K562 (cell line): ENCODE measurements at regions not wholly inside any gene's neighbourhood (a gene's known extent, or its start where the extent isn't known, plus 50 kb on each side); places are given as distances from the start of the nearest gene placed in this dataset.

ENCODE experiments used
- ARNT ChIP-seq, 2 experiments: fragments of 450-650 bp; IDR thresholded peaks; 2 replicates each; pipeline ENCODE4 v1.6.1; 2016; ENCODE audit warnings: mild to moderate bottlenecking in 1 of 2
- BHLHE40 ChIP-seq: IDR thresholded peaks from 2 replicates; pipeline ENCODE4 v1.6.1; 2011; ENCODE audit warnings: low read length, improper control_type of control experiment
- GABPA ChIP-seq: fragments of 200-800 bp; sonication (Bioruptor generic); conservative IDR thresholded peaks from 2 replicates; pipeline ENCODE4 v1.6.1; 2016; ENCODE audit warnings: low read depth, missing genetic modification characterization, missing compliant biosample characterization
- HDAC8 ChIP-seq: fragments of 450-650 bp; IDR thresholded peaks from 2 replicates; pipeline ENCODE4 v1.6.1; 2016; ENCODE audit warnings: mild to moderate bottlenecking, missing genetic modification characterization, moderate library complexity, missing compliant biosample characterization
- MAFK ChIP-seq: IDR thresholded peaks from 2 replicates; pipeline ENCODE4 v1.6.1; 2011; ENCODE audit warnings: low read length, improper control_type of control experiment
- MAZ ChIP-seq, 2 experiments: fragments of 450-650 bp in 1 of 2; sonication (generic) in 1 of 2; formaldehyde crosslinking; IDR thresholded peaks in 1 of 2; conservative IDR thresholded peaks in 1 of 2; 2 replicates each; pipeline versions ENCODE4 v1.4.0 to v1.5.0; 2020; ENCODE audit warnings: mild to moderate bottlenecking in 1 of 2, missing genetic modification reagents in 1 of 2
- MCM2 ChIP-seq: fragments of 450-650 bp; IDR thresholded peaks from 2 replicates; pipeline ENCODE4 v1.6.1; 2017; ENCODE audit warnings: low read depth, mild to moderate bottlenecking
- MEF2D ChIP-seq: conservative IDR thresholded peaks from 2 replicates; pipeline ENCODE4 v1.6.1; 2016; ENCODE audit warnings: low read depth, missing genetic modification characterization, missing compliant biosample characterization
- MTF1 ChIP-seq: fragments of 250-450 bp; sonication (Bioruptor Pico); IDR thresholded peaks from 2 replicates; pipeline ENCODE4 v1.9.0; 2021; ENCODE audit warnings: moderate library complexity, mild to moderate bottlenecking, inconsistent platforms, borderline replicate concordance
- PRPF4 ChIP-seq: fragments of 200-400 bp; formaldehyde crosslinking; IDR thresholded peaks from one replicate; pipeline ENCODE4 v1.6.1; 2017; ENCODE audit warnings: low read length, low read depth, mild to moderate bottlenecking; ENCODE audit not compliant: insufficient read depth, poor library complexity, severe bottlenecking
- TAL1 ChIP-seq: fragments of 450-650 bp; IDR thresholded peaks from 2 replicates; pipeline ENCODE4 v1.6.1; 2016; ENCODE audit warnings: mild to moderate bottlenecking
- TCF3 ChIP-seq: sonication (generic); formaldehyde crosslinking; IDR thresholded peaks from 2 replicates; pipeline ENCODE4 v1.4.0; 2020; ENCODE audit warnings: mild to moderate bottlenecking, missing genetic modification reagents
- TGIF2 ChIP-seq: sonication (generic); formaldehyde crosslinking; IDR thresholded peaks from 2 replicates; pipeline ENCODE4 v1.8.1; 2022; ENCODE audit warnings: mild to moderate bottlenecking, missing genetic modification reagents, moderate library complexity
- ZKSCAN8 ChIP-seq: fragments of 200-800 bp; sonication (Bioruptor generic); IDR thresholded peaks from 2 replicates; pipeline ENCODE4 v1.6.1; 2016; ENCODE audit warnings: missing genetic modification characterization, missing compliant biosample characterization
- ZNF121 ChIP-seq: sonication (generic); formaldehyde crosslinking; conservative IDR thresholded peaks from 2 replicates; pipeline ENCODE4 v1.8.0; 2022; ENCODE audit warnings: missing genetic modification reagents
- ZNF175 ChIP-seq: fragments of 200-800 bp; sonication (Bioruptor generic); IDR thresholded peaks from 2 replicates; pipeline ENCODE4 v1.6.1; 2016; ENCODE audit warnings: low read depth, mild to moderate bottlenecking, missing genetic modification characterization, missing compliant biosample characterization
- TF ChIP-seq, protein P1 (sequence below): sonication (generic); formaldehyde crosslinking; IDR thresholded peaks from 2 replicates; pipeline ENCODE4 v1.8.0; 2022; ENCODE audit warnings: mild to moderate bottlenecking, missing genetic modification reagents, borderline replicate concordance
- TF ChIP-seq, protein P2 (sequence below): sonication (generic); formaldehyde crosslinking; IDR thresholded peaks from 2 replicates; pipeline ENCODE4 v1.8.0; 2022; ENCODE audit warnings: missing genetic modification reagents, mild to moderate bottlenecking, borderline replicate concordance
- TF ChIP-seq, protein P3 (sequence below), 2 experiments: fragments of 450-650 bp in 1 of 2; sonication (generic) in 1 of 2; formaldehyde crosslinking in 1 of 2; IDR thresholded peaks in 1 of 2; conservative IDR thresholded peaks in 1 of 2; 2 replicates each; pipeline versions ENCODE4 v1.6.1 to v1.8.1; 2016 to 2023; ENCODE audit warnings: mild to moderate bottlenecking in 2 of 2, moderate library complexity in 2 of 2, inconsistent platforms in 1 of 2, missing genetic modification reagents in 1 of 2
- TF ChIP-seq, protein P4 (sequence below): sonication (generic); formaldehyde crosslinking; IDR thresholded peaks from 2 replicates; pipeline ENCODE4 v1.8.0; 2022; ENCODE audit warnings: mild to moderate bottlenecking, missing genetic modification reagents

DNA sequence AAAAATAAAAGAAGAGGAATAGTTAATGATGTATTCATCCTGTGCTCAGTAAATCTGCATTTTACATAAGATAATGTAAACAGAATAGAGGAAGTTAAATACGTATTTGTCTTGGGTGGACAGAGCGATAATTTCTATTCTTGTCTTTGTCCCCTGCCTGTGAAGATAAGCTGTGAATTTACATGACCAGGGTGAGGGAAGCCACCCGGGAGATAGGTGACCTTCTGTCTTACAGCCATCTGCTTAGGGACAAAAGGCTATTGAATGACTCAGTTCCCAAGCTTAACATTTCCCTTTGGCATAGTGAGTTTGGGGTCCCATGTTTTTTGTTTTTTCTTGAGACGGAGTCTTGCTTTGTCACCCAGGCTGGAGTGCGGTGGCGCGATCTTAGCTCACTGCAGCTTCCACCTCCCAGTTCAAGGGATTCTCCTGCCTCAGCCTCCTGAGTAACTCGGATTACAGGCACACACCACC lies 88.7 kb upstream of the KCTD7 start (continued):
- TF ChIP-seq, protein P1, sequence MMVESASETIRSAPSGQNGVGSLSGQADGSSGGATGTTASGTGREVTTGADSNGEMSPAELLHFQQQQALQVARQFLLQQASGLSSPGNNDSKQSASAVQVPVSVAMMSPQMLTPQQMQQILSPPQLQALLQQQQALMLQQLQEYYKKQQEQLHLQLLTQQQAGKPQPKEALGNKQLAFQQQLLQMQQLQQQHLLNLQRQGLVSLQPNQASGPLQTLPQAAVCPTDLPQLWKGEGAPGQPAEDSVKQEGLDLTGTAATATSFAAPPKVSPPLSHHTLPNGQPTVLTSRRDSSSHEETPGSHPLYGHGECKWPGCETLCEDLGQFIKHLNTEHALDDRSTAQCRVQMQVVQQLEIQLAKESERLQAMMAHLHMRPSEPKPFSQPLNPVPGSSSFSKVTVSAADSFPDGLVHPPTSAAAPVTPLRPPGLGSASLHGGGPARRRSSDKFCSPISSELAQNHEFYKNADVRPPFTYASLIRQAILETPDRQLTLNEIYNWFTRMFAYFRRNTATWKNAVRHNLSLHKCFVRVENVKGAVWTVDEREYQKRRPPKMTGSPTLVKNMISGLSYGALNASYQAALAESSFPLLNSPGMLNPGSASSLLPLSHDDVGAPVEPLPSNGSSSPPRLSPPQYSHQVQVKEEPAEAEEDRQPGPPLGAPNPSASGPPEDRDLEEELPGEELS (CRISPR knock-in tag): no peak
- TF ChIP-seq, protein P2, sequence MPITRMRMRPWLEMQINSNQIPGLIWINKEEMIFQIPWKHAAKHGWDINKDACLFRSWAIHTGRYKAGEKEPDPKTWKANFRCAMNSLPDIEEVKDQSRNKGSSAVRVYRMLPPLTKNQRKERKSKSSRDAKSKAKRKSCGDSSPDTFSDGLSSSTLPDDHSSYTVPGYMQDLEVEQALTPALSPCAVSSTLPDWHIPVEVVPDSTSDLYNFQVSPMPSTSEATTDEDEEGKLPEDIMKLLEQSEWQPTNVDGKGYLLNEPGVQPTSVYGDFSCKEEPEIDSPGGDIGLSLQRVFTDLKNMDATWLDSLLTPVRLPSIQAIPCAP: no peak
- TF ChIP-seq ZKSCAN8 (CRISPR knock-in tag): peak; percentile 56; the same call in 1 of the 2 replicates
- peak in 1 of 2 experiments; percentile 37; a peak in 1 of 4 replicates for TF ChIP-seq MAZ (CRISPR knock-in tag; conservative IDR thresholded peaks at IDR 0.05 in 1 of 2, IDR thresholded peaks at IDR 0.05 in 1 of 2)
- TF ChIP-seq, protein P3, sequence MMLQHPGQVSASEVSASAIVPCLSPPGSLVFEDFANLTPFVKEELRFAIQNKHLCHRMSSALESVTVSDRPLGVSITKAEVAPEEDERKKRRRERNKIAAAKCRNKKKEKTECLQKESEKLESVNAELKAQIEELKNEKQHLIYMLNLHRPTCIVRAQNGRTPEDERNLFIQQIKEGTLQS (IDR thresholded peaks at IDR 0.05): peak; percentile 60; the same call in 1 of the 2 replicates
- TF ChIP-seq, protein P3 (CRISPR knock-in tag; conservative IDR thresholded peaks at IDR 0.05): no peak; the same call in 1 of the 2 replicates
- peak in 1 of 2 experiments; percentile 50; a peak in 1 of 4 replicates for TF ChIP-seq ARNT (IDR thresholded peaks at IDR 0.05)
- TF ChIP-seq, protein P4, sequence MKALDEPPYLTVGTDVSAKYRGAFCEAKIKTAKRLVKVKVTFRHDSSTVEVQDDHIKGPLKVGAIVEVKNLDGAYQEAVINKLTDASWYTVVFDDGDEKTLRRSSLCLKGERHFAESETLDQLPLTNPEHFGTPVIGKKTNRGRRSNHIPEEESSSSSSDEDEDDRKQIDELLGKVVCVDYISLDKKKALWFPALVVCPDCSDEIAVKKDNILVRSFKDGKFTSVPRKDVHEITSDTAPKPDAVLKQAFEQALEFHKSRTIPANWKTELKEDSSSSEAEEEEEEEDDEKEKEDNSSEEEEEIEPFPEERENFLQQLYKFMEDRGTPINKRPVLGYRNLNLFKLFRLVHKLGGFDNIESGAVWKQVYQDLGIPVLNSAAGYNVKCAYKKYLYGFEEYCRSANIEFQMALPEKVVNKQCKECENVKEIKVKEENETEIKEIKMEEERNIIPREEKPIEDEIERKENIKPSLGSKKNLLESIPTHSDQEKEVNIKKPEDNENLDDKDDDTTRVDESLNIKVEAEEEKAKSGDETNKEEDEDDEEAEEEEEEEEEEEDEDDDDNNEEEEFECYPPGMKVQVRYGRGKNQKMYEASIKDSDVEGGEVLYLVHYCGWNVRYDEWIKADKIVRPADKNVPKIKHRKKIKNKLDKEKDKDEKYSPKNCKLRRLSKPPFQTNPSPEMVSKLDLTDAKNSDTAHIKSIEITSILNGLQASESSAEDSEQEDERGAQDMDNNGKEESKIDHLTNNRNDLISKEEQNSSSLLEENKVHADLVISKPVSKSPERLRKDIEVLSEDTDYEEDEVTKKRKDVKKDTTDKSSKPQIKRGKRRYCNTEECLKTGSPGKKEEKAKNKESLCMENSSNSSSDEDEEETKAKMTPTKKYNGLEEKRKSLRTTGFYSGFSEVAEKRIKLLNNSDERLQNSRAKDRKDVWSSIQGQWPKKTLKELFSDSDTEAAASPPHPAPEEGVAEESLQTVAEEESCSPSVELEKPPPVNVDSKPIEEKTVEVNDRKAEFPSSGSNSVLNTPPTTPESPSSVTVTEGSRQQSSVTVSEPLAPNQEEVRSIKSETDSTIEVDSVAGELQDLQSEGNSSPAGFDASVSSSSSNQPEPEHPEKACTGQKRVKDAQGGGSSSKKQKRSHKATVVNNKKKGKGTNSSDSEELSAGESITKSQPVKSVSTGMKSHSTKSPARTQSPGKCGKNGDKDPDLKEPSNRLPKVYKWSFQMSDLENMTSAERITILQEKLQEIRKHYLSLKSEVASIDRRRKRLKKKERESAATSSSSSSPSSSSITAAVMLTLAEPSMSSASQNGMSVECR (CRISPR knock-in tag): no peak
- TF ChIP-seq ZNF121 (CRISPR knock-in tag): no peak
- TF ChIP-seq MAFK: no peak; the same call in 1 of the 2 replicates
- no peak for TF ChIP-seq MTF1 (CRISPR knock-in tag)
- peak; percentile 98 for TF ChIP-seq TCF3
- TF ChIP-seq PRPF4: no peak
- 0 out of 2 replicates have a peak, but pooled peaks have one; percentile 31 for TF ChIP-seq GABPA (tag)
- no peak for TF ChIP-seq MCM2
- TF ChIP-seq BHLHE40: peak; percentile 42; the same call in 1 of the 2 replicates
- no peak for TF ChIP-seq TGIF2 (CRISPR knock-in tag)
- TF ChIP-seq MEF2D (tag): peak; percentile 99
- no peak for TF ChIP-seq HDAC8
- peak; percentile 91 for TF ChIP-seq TAL1
- peak; percentile 86 for TF ChIP-seq ZNF175 (CRISPR knock-in tag)
